H1 (cell line): ENCODE measurements at regions not wholly inside any gene's neighbourhood (a gene's known extent, or its start where the extent isn't known, plus 50 kb on each side); places are given as distances from the start of the nearest gene placed in this dataset.

Source experiments
- CTCF ChIA-PET: fragments of 300-600 bp; sonication (Branson Sonifier 250); formaldehyde crosslinking; loops from one replicate; lab custom pipeline; 2021; ENCODE audit not compliant: partially characterized antibody; lab: Charles Lee
- POLR2A ChIA-PET: fragments of 300-600 bp; sonication (Branson Sonifier 250); formaldehyde crosslinking; loops from one replicate; lab custom pipeline; 2021; ENCODE audit warnings: inconsistent platforms; ENCODE audit not compliant: partially characterized antibody; lab: Charles Lee
- DNase-seq, 2 experiments: peaks; one replicate each; pipeline versions ENCODE4 v3.0.0 to v3.0.0-alpha.2; 2010 to 2022; ENCODE audit warnings: low spot score in 2 of 2, low read depth in 1 of 2, mixed read lengths in 1 of 2
- FAIRE-seq: peaks from 2 replicates; lab custom pipeline; 2011; peaks lifted over from hg19 to GRCh38; lab: Jason Lieb, UNC
- H2AFZ ChIP-seq: 2 replicates; pipeline ENCODE4 v1.8.1; 2012; ENCODE audit warnings: low read length, inconsistent platforms
- H2AK5ac ChIP-seq: 2 replicates; pipeline ENCODE4 v1.6.1; 2013; ENCODE audit warnings: low read depth, low read length
- H2BK120ac ChIP-seq: replicated peaks from 2 replicates; pipeline ENCODE3; 2013; ENCODE audit warnings: low read depth, low read length, inconsistent platforms
- H2BK12ac ChIP-seq: 2 replicates; pipeline ENCODE4 v1.6.1; 2013; ENCODE audit warnings: low read depth, low read length
- H2BK15ac ChIP-seq: 2 replicates; pipeline ENCODE4 v1.6.1; 2013; ENCODE audit warnings: low read length
- H2BK20ac ChIP-seq: 2 replicates; pipeline ENCODE4 v1.6.1; 2013; ENCODE audit warnings: low read length
- H2BK5ac ChIP-seq: 2 replicates; pipeline ENCODE4 v1.6.1; 2013; ENCODE audit warnings: low read depth, low read length
- H3K14ac ChIP-seq: 2 replicates; pipeline ENCODE4 v1.6.1; 2013; ENCODE audit warnings: inconsistent platforms; ENCODE audit not compliant: insufficient read length
- H3K18ac ChIP-seq: 2 replicates; pipeline ENCODE4 v1.6.1; 2013; ENCODE audit warnings: low read length; ENCODE audit errors: extremely low read depth
- H3K23ac ChIP-seq: 2 replicates; pipeline ENCODE4 v1.6.1; 2013; ENCODE audit warnings: inconsistent platforms; ENCODE audit not compliant: insufficient read length
- H3K23me2 ChIP-seq: 2 replicates; pipeline ENCODE4 v1.6.1; 2013; ENCODE audit warnings: low read depth, low read length
- H3K27ac ChIP-seq: 2 replicates; pipeline ENCODE4 v1.6.1; 2011; ENCODE audit warnings: low read depth, low read length, inconsistent platforms
- H3K27me3 ChIP-seq, 4 experiments: replicated peaks in 1 of 4; 1 replicate in 1 of 4; 2 replicates in 3 of 4; pipeline versions ENCODE4 v1.6.1 to v1.8.1; 2011 to 2013; ENCODE audit warnings: low read length in 3 of 4, mild to moderate bottlenecking in 3 of 4, inconsistent platforms in 2 of 4, mixed read lengths in 2 of 4, moderate library complexity in 1 of 4; ENCODE audit not compliant: control insufficient read depth in 3 of 4, insufficient read depth in 3 of 4; ENCODE audit errors: extremely low read depth in 1 of 4
- H3K36me3 ChIP-seq, 4 experiments: 2 replicates each; pipeline versions ENCODE4 v1.6.1 to v1.8.1; 2011 to 2013; ENCODE audit warnings: mild to moderate bottlenecking in 4 of 4, low read length in 3 of 4, moderate library complexity in 2 of 4, control low read depth in 1 of 4, inconsistent platforms in 1 of 4; ENCODE audit not compliant: insufficient read depth in 4 of 4, control insufficient read depth in 2 of 4
- H3K4ac ChIP-seq: replicated peaks from 2 replicates; pipeline ENCODE3; 2013; ENCODE audit warnings: low read length, low read depth, mixed read lengths, inconsistent platforms; ENCODE audit not compliant: insufficient read length
- H3K4me1 ChIP-seq, 4 experiments: replicated peaks in 1 of 4; 1 replicate in 1 of 4; 2 replicates in 3 of 4; pipeline versions ENCODE4 v1.6.1 to v1.8.1; 2011 to 2013; ENCODE audit warnings: low read length in 3 of 4, inconsistent platforms in 2 of 4, mixed read lengths in 1 of 4; ENCODE audit not compliant: insufficient read depth in 4 of 4, control insufficient read depth in 3 of 4
- H3K4me2 ChIP-seq, 2 experiments: 2 replicates each; pipeline versions ENCODE4 v1.6.1 to v1.8.1; 2011 to 2013; ENCODE audit warnings: low read depth in 2 of 2, low read length in 2 of 2, control low read depth in 1 of 2, inconsistent platforms in 1 of 2, mild to moderate bottlenecking in 1 of 2; ENCODE audit not compliant: insufficient read depth in 1 of 2
- H3K4me3 ChIP-seq, 4 experiments: fragments of 200-600, 300-600 bp in 1 of 4; sonication (generic), shearing (Covaris generic), sonication (Bioruptor Twin) in 1 of 4; 2 replicates each; pipeline versions ENCODE4 v1.5.1 to v1.8.1; 2011 to 2016; ENCODE audit warnings: low read length in 4 of 4, low read depth in 3 of 4, control low read depth in 2 of 4, inconsistent platforms in 2 of 4, mild to moderate bottlenecking in 2 of 4, mixed read lengths in 1 of 4, moderate library complexity in 1 of 4; ENCODE audit not compliant: insufficient read depth in 2 of 4; ENCODE audit errors: extremely low read depth in 1 of 4
- H3K56ac ChIP-seq: replicated peaks from 2 replicates; pipeline ENCODE3; 2013; ENCODE audit warnings: low read depth, mild to moderate bottlenecking, mixed read lengths, low read length, inconsistent platforms; ENCODE audit not compliant: insufficient read length
- H3K79me1 ChIP-seq: 2 replicates; pipeline ENCODE4 v1.6.1; 2013; ENCODE audit warnings: low read depth, low read length, control low read depth
- H3K79me2 ChIP-seq, 2 experiments: 2 replicates each; pipeline versions ENCODE4 v1.6.1 to v1.8.1; 2012 to 2013; ENCODE audit warnings: low read length in 2 of 2, mild to moderate bottlenecking in 2 of 2, inconsistent platforms in 1 of 2; ENCODE audit not compliant: insufficient read depth in 2 of 2, control insufficient read depth in 1 of 2
- H3K9ac ChIP-seq, 4 experiments: replicated peaks in 1 of 4; 1 replicate in 1 of 4; 2 replicates in 3 of 4; pipeline versions ENCODE4 v1.6.1 to v1.8.1; 2011 to 2013; ENCODE audit warnings: low read depth in 3 of 4, low read length in 3 of 4, control low read depth in 2 of 4, mild to moderate bottlenecking in 2 of 4, moderate library complexity in 2 of 4, inconsistent platforms in 1 of 4; ENCODE audit errors: extremely low read depth in 1 of 4
- H3K9me3 ChIP-seq, 2 experiments: 2 replicates each; pipeline versions ENCODE4 v1.6.1 to v1.8.1; 2012 to 2013; ENCODE audit warnings: mild to moderate bottlenecking in 2 of 2, moderate library complexity in 2 of 2, control low read depth in 1 of 2, inconsistent platforms in 1 of 2, low read depth in 1 of 2, low read length in 1 of 2, mixed read lengths in 1 of 2; ENCODE audit not compliant: insufficient read depth in 2 of 2
- H4K20me1 ChIP-seq, 2 experiments: replicated peaks in 1 of 2; 2 replicates each; pipeline versions ENCODE3 to v1.8.1; 2011 to 2013; ENCODE audit warnings: inconsistent platforms in 2 of 2, low read length in 2 of 2, mild to moderate bottlenecking in 1 of 2; ENCODE audit not compliant: insufficient read depth in 2 of 2, control insufficient read depth in 1 of 2
- H4K5ac ChIP-seq: 2 replicates; pipeline ENCODE4 v1.6.1; 2013; ENCODE audit warnings: low read length, low read depth, mixed read lengths, inconsistent platforms; ENCODE audit not compliant: insufficient read length
- H4K8ac ChIP-seq: 2 replicates; pipeline ENCODE4 v1.8.0; 2013; ENCODE audit warnings: mild to moderate bottlenecking, moderate library complexity, low read length, inconsistent platforms; ENCODE audit not compliant: insufficient read depth; ENCODE audit errors: extremely low read depth
- H4K91ac ChIP-seq: replicated peaks from 2 replicates; pipeline ENCODE3; 2013; ENCODE audit warnings: low read length, mixed read lengths, inconsistent platforms; ENCODE audit not compliant: insufficient read length
- BCL11A ChIP-seq, 2 experiments: IDR thresholded peaks; one replicate each; pipeline ENCODE4 v1.6.1; 2011; ENCODE audit warnings: low read depth in 2 of 2, low read length in 2 of 2, mild to moderate bottlenecking in 2 of 2
- CBX5 ChIP-seq: fragments of 300-800, 300-1000 bp; sonication (generic); IDR thresholded peaks from 2 replicates; pipeline ENCODE4 v1.7.1; 2016; ENCODE audit warnings: antibody characterized with exemption, low read length, low read depth
- GTF2F1 ChIP-seq: IDR thresholded peaks from 2 replicates; pipeline ENCODE4 v1.6.1; 2012; ENCODE audit warnings: low read depth, low read length, improper control_type of control experiment, borderline replicate concordance
- NANOG ChIP-seq: IDR thresholded peaks from 2 replicates; pipeline ENCODE4 v1.6.1; 2011; ENCODE audit warnings: low read length, low read depth, mild to moderate bottlenecking, inconsistent platforms; ENCODE audit not compliant: insufficient read depth, poor library complexity, severe bottlenecking
- POLR2A ChIP-seq, 2 experiments: IDR thresholded peaks; 1 replicate in 1 of 2; 2 replicates in 1 of 2; pipeline ENCODE4 v1.6.1; 2011; ENCODE audit warnings: low read depth in 2 of 2, low read length in 2 of 2, mild to moderate bottlenecking in 2 of 2; ENCODE audit errors: control extremely low read depth in 1 of 2
- POU5F1 ChIP-seq: IDR thresholded peaks from 2 replicates; pipeline ENCODE4 v1.6.1; 2011; ENCODE audit warnings: low read depth, mild to moderate bottlenecking, low read length, moderate library complexity
- SP1 ChIP-seq: IDR thresholded peaks from 2 replicates; pipeline ENCODE4 v1.6.1; 2011; ENCODE audit warnings: low read depth, low read length
- WGBS, 2 experiments: shearing (Covaris generic) in 1 of 2; methylation state at CpG; one replicate each; pipeline versions ENCODE4 v1.1.6 to v1.1.7; 2013 to 2015; ENCODE audit warnings: low lambda C conversion rate in 2 of 2, mixed read lengths in 2 of 2, inconsistent platforms in 1 of 2, low coverage in 1 of 2, missing lambda C conversion rate in 1 of 2; ENCODE audit not compliant: insufficient replicate concordance in 2 of 2, insufficient coverage in 1 of 2, insufficient read length in 1 of 2; ENCODE audit errors: extremely low coverage in 1 of 2, missing lambda C conversion rate in 1 of 2; 5-methylcytosine and 5-hydroxymethylcytosine counted together
- TF ChIP-seq, protein P1 (sequence below): IDR thresholded peaks from 2 replicates; pipeline ENCODE4 v1.6.1; 2012; ENCODE audit warnings: inconsistent platforms

DNA sequence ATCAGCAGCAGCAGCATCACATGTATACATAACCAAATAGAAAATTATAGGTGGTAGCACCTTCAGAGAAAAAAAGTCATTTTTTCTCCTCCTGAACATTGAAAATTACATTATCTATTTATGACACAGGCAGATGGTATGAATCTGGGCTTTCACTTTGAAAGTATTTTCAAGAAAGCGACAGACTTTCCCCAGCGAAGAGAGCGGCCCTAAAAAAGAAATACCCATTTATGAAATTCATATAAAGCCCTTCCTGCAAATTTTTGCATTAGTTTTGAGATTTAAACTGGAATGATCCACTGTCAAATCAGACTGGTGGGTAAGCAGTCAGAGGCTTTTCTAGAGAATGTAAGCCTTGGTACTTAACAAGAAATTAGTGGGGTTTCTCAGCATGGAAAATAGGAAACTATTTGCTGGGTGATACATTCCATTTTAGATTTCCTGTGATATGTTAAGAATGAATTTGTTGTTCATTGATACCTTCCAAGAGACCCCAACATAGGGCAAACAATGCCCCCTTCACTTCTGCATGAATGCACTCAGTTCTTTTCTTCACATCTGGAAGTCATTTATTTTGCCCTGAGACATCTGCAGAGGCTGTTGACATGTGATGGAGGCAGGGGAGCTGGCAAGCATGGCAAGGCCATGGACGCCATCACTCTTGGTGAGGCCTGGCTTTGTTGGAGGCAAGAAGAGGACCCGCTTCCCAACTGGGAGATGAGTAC lies 147.0 kb downstream of the LINC00237 start:
- no peak overlapping the region for H3K18ac ChIP-seq
- no peaks in the 10 kb centered on the region for H3K79me2 ChIP-seq
- H3K23me2 ChIP-seq: no peaks in the 10 kb centered on the region; the same call in 1 of the 2 replicates
- no peak overlapping the region for H3K23ac ChIP-seq
- H2BK12ac ChIP-seq: no peak overlapping the region
- H4K20me1 ChIP-seq: no peaks in the 10 kb centered on the region
- H3K79me1 ChIP-seq: no peaks in the 10 kb centered on the region
- H2BK5ac ChIP-seq: no peak overlapping the region
- H4K5ac ChIP-seq: no peak overlapping the region
- ChIA-PET CTCF (no interaction called here), POLR2A (interaction anchor here (0.6 kb wide), 1 partner anchor 977 kb away, joined by 3 read pairs; no protein-coding TSS in a partner anchor)
- FAIRE-seq: no peak
- H2BK15ac ChIP-seq: no peak overlapping the region
- H3K4me3 ChIP-seq: no peak overlapping the region
- no peaks in the 10 kb centered on the region for H3K4me1 ChIP-seq
- H3K4ac ChIP-seq: no peak overlapping the region
- H3K27ac ChIP-seq: no peak overlapping the region
- H3K9ac ChIP-seq: no peak overlapping the region
- no peaks in the 10 kb centered on the region for H3K27me3 ChIP-seq
- H4K91ac ChIP-seq: no peak overlapping the region
- no peaks in the 10 kb centered on the region for H3K9me3 ChIP-seq
- no peak overlapping the region for H4K8ac ChIP-seq
- H3K14ac ChIP-seq: no peak overlapping the region
- no peak overlapping the region for H2BK20ac ChIP-seq
- 94% methylated on average over 5 of the region's 5 CpGs; no CpG with 5 or more reads in 1 of the 2 experiments for WGBS, 2 experiments
- no peak overlapping the region for H3K4me2 ChIP-seq
- TF ChIP-seq GTF2F1 (no peak), BCL11A (IDR thresholded peaks at IDR 0.05; ENCODE audit: low read depth in 2 of 2, low read length in 2 of 2) (no peak), CBX5 (no peak), SP1 (no peak), NANOG (no peak), POU5F1 (no peak), POLR2A (IDR thresholded peaks at IDR 0.05; ENCODE audit: control extremely low read depth in 1 of 2, low read depth in 2 of 2, low read length in 2 of 2) (no peak)
- TF ChIP-seq, protein P1, sequence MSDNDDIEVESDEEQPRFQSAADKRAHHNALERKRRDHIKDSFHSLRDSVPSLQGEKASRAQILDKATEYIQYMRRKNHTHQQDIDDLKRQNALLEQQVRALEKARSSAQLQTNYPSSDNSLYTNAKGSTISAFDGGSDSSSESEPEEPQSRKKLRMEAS: no peak
- H3K36me3 ChIP-seq: no peaks in the 10 kb centered on the region
- H3K56ac ChIP-seq: no peak overlapping the region
- no peak overlapping the region for H2BK120ac ChIP-seq
- no peak overlapping the region for H2AFZ ChIP-seq
- no peak overlapping the region for H2AK5ac ChIP-seq
- DNase-seq: no peak
